Fibroblast of lung (primary cell): ENCODE measurements at regions not wholly inside any gene's neighbourhood (a gene's known extent, or its start where the extent isn't known, plus 50 kb on each side); places are given as distances from the start of the nearest gene placed in this dataset.

Experiments used
- CTCF ChIP-seq, 2 donors: IDR thresholded peaks in 1 of 2; conservative IDR thresholded peaks in 1 of 2; 1 replicate in 1 of 2; 2 replicates in 1 of 2; pipeline ENCODE4 v1.5.1; 2011 to 2012; ENCODE audit warnings: low read length in 2 of 2, control low read depth in 1 of 2, inconsistent platforms in 1 of 2, low read depth in 1 of 2, mild to moderate bottlenecking in 1 of 2
- EZH2 ChIP-seq: IDR thresholded peaks from 2 replicates; pipeline ENCODE4 v1.5.1; 2012; ENCODE audit warnings: low read length, control low read depth, mild to moderate bottlenecking; ENCODE audit errors: missing control alignments

GRCh38 chr2:158047156-158047611, 54.5 kb upstream of the UPP2 start:
- no peak for TF ChIP-seq EZH2
- TF ChIP-seq CTCF (conservative IDR thresholded peaks at IDR 0.05 in 1 of 2, IDR thresholded peaks at IDR 0.05 in 1 of 2; ENCODE audit: low read depth in 1 of 2, low read length in 2 of 2): no peak
